Endothelial cell of umbilical vein (primary cell): ENCODE measurements at regions not wholly inside any gene's neighbourhood (a gene's known extent, or its start where the extent isn't known, plus 50 kb on each side); places are given as distances from the start of the nearest gene placed in this dataset.
"Not testable (repeated sequence)": the region's sequence is repeated elsewhere in the genome, so short reads cannot be mapped to it uniquely, and the experiment has no call there.

Source experiments
- BruUV-seq: library from RNA; stranded (reverse); fragments of 400-500 nt; replicated peaks from 2 replicates; lab custom pipeline; 2021; lab: Mats Ljungman, UMichigan
- CTCF ChIA-PET: fragments of 300-600, 350-600 bp; sonication (Branson Sonifier 250); formaldehyde crosslinking; loops from one replicate; lab custom pipeline; 2021; ENCODE audit warnings: antibody characterized with exemption, inconsistent platforms; lab: Charles Lee
- POLR2A ChIA-PET: fragments of 300-600, 350-600 bp; sonication (Branson Sonifier 250); formaldehyde crosslinking; loops from one replicate; lab custom pipeline; 2021; ENCODE audit warnings: antibody characterized with exemption, inconsistent platforms; lab: Charles Lee
- DNase-seq: peaks from one replicate; pipeline ENCODE4 v3.0.0-alpha.2; 2011; ENCODE audit warnings: low read depth, low spot score
- FAIRE-seq: peaks from 2 replicates; lab custom pipeline; 2011; peaks lifted over from hg19 to GRCh38; lab: Jason Lieb, UNC
- H2AFZ ChIP-seq: 2 replicates; pipeline ENCODE4 v1.6.0; 2012; ENCODE audit warnings: low read depth, low read length, control low read depth, inconsistent platforms
- H3K27ac ChIP-seq: 2 replicates; pipeline ENCODE4 v1.5.1; 2011; ENCODE audit warnings: low read depth, mild to moderate bottlenecking, control low read depth, low read length, moderate library complexity; ENCODE audit not compliant: insufficient read depth
- H3K27me3 ChIP-seq, 2 experiments: 2 replicates each; pipeline versions ENCODE4 v1.6.0 to v1.6.1; 2011; ENCODE audit warnings: low read length in 2 of 2, mixed read lengths in 1 of 2; ENCODE audit not compliant: control insufficient read depth in 2 of 2, insufficient read depth in 2 of 2
- H3K36me3 ChIP-seq, 2 experiments: 2 replicates in 1 of 2; 3 replicates in 1 of 2; pipeline ENCODE4 v1.5.1; 2011; ENCODE audit warnings: low read length in 2 of 2, mild to moderate bottlenecking in 1 of 2, moderate library complexity in 1 of 2; ENCODE audit not compliant: control insufficient read depth in 2 of 2, insufficient read depth in 2 of 2; ENCODE audit errors: extremely low read depth in 1 of 2
- H3K4me1 ChIP-seq: 3 replicates; pipeline ENCODE4 v1.5.1; 2011; ENCODE audit warnings: mild to moderate bottlenecking, low read length; ENCODE audit not compliant: control insufficient read depth, insufficient read depth; ENCODE audit errors: extremely low read depth
- H3K4me2 ChIP-seq: 2 replicates; pipeline ENCODE4 v1.6.1; 2011; ENCODE audit warnings: low read length, control low read depth, mixed read lengths; ENCODE audit not compliant: insufficient read depth
- H3K4me3 ChIP-seq, 3 experiments: fragments of 200-600 bp in 1 of 3; sonication (generic), shearing (Covaris generic) in 1 of 3; replicated peaks in 1 of 3; 2 replicates each; pipeline ENCODE4 v1.5.1; 2011 to 2016; ENCODE audit warnings: control low read depth in 3 of 3, low read length in 3 of 3, mild to moderate bottlenecking in 2 of 3, inconsistent platforms in 1 of 3, low read depth in 1 of 3, moderate library complexity in 1 of 3; ENCODE audit not compliant: insufficient read depth in 1 of 3
- H3K79me2 ChIP-seq: 2 replicates; pipeline ENCODE4 v1.6.0; 2012; ENCODE audit warnings: low read length, inconsistent platforms; ENCODE audit not compliant: control insufficient read depth, insufficient read depth
- H3K9ac ChIP-seq: replicated peaks from 2 replicates; pipeline ENCODE3; 2011; ENCODE audit warnings: low read length, control low read depth; ENCODE audit not compliant: insufficient read depth; ENCODE audit errors: extremely low read depth
- H3K9me1 ChIP-seq: replicated peaks from 3 replicates; pipeline ENCODE4 v1.6.0; 2011; ENCODE audit warnings: mild to moderate bottlenecking, low read length; ENCODE audit not compliant: control insufficient read depth, insufficient read depth; ENCODE audit errors: extremely low read depth
- H3K9me3 ChIP-seq: replicated peaks from 2 replicates; pipeline ENCODE4 v1.5.1; 2012; ENCODE audit warnings: low read length, inconsistent platforms; ENCODE audit not compliant: control insufficient read depth, insufficient read depth
- H4K20me1 ChIP-seq: replicated peaks from 2 replicates; pipeline ENCODE3; 2011; ENCODE audit warnings: mild to moderate bottlenecking, low read length; ENCODE audit not compliant: control insufficient read depth, insufficient read depth; ENCODE audit errors: extremely low read depth
- CTCF ChIP-seq, 2 donors: IDR thresholded peaks; 1 replicate in 1 of 2; 2 replicates in 1 of 2; pipeline ENCODE4 v1.5.1; 2011; ENCODE audit warnings: low read length in 2 of 2, mild to moderate bottlenecking in 2 of 2, moderate library complexity in 2 of 2, control low read depth in 1 of 2, inconsistent platforms in 1 of 2, low read depth in 1 of 2; ENCODE audit not compliant: insufficient read depth in 1 of 2; ENCODE audit errors: extremely low read depth in 1 of 2
- EZH2 ChIP-seq: IDR thresholded peaks from 2 replicates; pipeline ENCODE4 v1.6.1; 2012; ENCODE audit warnings: borderline replicate concordance, low read depth, mild to moderate bottlenecking, moderate library complexity, low read length, inconsistent platforms; ENCODE audit not compliant: severe bottlenecking
- FOS ChIP-seq: IDR thresholded peaks from 2 replicates; pipeline ENCODE4 v1.6.1; 2011; ENCODE audit warnings: mild to moderate bottlenecking, low read length, moderate library complexity, borderline replicate concordance; ENCODE audit not compliant: insufficient read depth
- GATA2 ChIP-seq: IDR thresholded peaks from 2 replicates; pipeline ENCODE4 v1.7.0; 2011; ENCODE audit warnings: low read depth, mild to moderate bottlenecking, moderate library complexity, mixed read lengths, low read length; ENCODE audit not compliant: insufficient read length, insufficient read depth
- JUN ChIP-seq: IDR thresholded peaks from 2 replicates; pipeline ENCODE4 v1.6.1; 2011; ENCODE audit warnings: borderline replicate concordance, low read depth; ENCODE audit not compliant: insufficient read length, insufficient read depth
- MAX ChIP-seq: IDR thresholded peaks from 2 replicates; pipeline ENCODE4 v1.6.1; 2011; ENCODE audit not compliant: insufficient read depth, insufficient read length
- MYC ChIP-seq: IDR thresholded peaks from one replicate; pipeline ENCODE4 v1.6.1; 2011; ENCODE audit warnings: mild to moderate bottlenecking, low read depth, low read length
- POLR2A ChIP-seq: IDR thresholded peaks from 2 replicates; pipeline ENCODE4 v1.6.1; 2012; ENCODE audit warnings: low read depth, mild to moderate bottlenecking, control low read depth, low read length
- POLR2AphosphoS5 ChIP-seq: IDR thresholded peaks from 2 replicates; pipeline ENCODE4 v1.6.1; 2012; ENCODE audit warnings: low read depth, mild to moderate bottlenecking, control low read depth, low read length, moderate library complexity; ENCODE audit not compliant: insufficient read depth
- dilution Hi-C: fragments of 300-500 bp; cut with MboI; formaldehyde crosslinking; loops from one replicate; pipeline ENCODE4 v1.15.0; 2019; ENCODE audit warnings: low sequenced_read_pairs; ENCODE audit not compliant: extremely low pct_ligation_motif_present
- intact Hi-C: fragments of 100-400 bp; cut with micrococcal nuclease; formaldehyde crosslinking; loops from one replicate; pipeline ENCODE4 v1.10.0; 2022

- TF ChIP-seq GATA2 (no peak), EZH2 (no peak), CTCF (IDR thresholded peaks at IDR 0.05; ENCODE audit: extremely low read depth in 1 of 2, insufficient read depth in 1 of 2, low read depth in 1 of 2, low read length in 2 of 2) (no peak), JUN (no peak), MYC (no peak), MAX (no peak), FOS (no peak), POLR2A (no peak), POLR2AphosphoS5 (no peak)
- POLR2A ChIA-PET, result no interaction called here
- dilution Hi-C loops (no loop called here), intact Hi-C loops (no loop called here)
- Histone ChIP-seq H3K27ac (no peak overlapping the region), H3K4me1 (no peaks in the 10 kb centered on the region), H3K36me3 (no peaks in the 10 kb centered on the region), H3K9ac (no peak overlapping the region), H3K9me1 (no peaks in the 10 kb centered on the region), H3K9me3 (no peaks in the 10 kb centered on the region), H2AFZ (no peak overlapping the region), H4K20me1 (no peaks in the 10 kb centered on the region), H3K27me3 (no peaks in the 10 kb centered on the region), H3K4me2 (no peak overlapping the region), H3K4me3 (no peak overlapping the region), H3K79me2 (no peaks in the 10 kb centered on the region)
- FAIRE-seq, result no peak
- BruUV-seq, result no TSS peak
- DNase-seq, result no peak
- CTCF ChIA-PET, result no interaction called here
Observed at GRCh38 chr4:93918856-93919255, 90.3 kb downstream of the ATOH1 start.

GRCh38 chr4:93923570-93923969 is 95.0 kb downstream of the ATOH1 start:
- H3K27me3 ChIP-seq, H3K27ac ChIP-seq, H3K79me2 ChIP-seq, intact Hi-C loops, FAIRE-seq, H3K4me3 ChIP-seq, H3K9ac ChIP-seq, H3K4me1 ChIP-seq, H3K36me3 ChIP-seq, H3K4me2 ChIP-seq, H2AFZ ChIP-seq, H3K9me1 ChIP-seq, BruUV-seq, CTCF ChIA-PET, H3K9me3 ChIP-seq, POLR2A ChIA-PET, dilution Hi-C loops, DNase-seq, H4K20me1 ChIP-seq: not testable (repeated sequence)
